ENCODE measurements at regions not wholly inside any gene's neighbourhood (a gene's known extent, or its start where the extent isn't known, plus 50 kb on each side); places are given as distances from the start of the nearest gene placed in this dataset.
A peak's percentile ranks its signal among the peaks of the same experiment; 100 is the strongest.
"Not testable (repeated sequence)": the region's sequence is repeated elsewhere in the genome, so short reads cannot be mapped to it uniquely, and the experiment has no call there.

DNA sequence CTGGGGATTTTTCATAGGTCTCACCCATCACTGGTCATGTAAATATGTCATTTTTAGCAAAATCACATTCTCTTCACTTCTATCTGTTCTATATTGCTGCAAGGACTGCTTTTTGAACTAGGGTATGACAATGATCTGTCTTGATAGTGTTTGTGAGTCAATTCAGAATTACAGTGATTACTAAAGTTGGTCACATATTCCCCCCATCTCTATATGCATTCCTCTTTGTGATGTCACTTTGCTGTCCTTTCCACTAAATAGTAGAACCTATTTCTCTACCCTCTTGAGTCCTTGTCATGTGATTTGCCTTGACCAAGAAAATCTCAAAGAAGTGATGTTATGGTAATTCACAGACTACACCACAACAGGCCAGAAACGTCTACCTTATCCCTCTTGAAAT is 243.9 kb downstream of the NPIPA8 start:
- DNase-seq (ENCODE audit: low spot score); H3K27me3 Mint-ChIP-seq (ENCODE audit: low read depth); POLR2A ChIA-PET; H3K4me1 Mint-ChIP-seq; CTCF ChIA-PET; H3K27ac Mint-ChIP-seq; H3K4me3 Mint-ChIP-seq; ATAC-seq; H3K9me3 Mint-ChIP-seq; H3K36me3 Mint-ChIP-seq: not testable (repeated sequence)

DNA sequence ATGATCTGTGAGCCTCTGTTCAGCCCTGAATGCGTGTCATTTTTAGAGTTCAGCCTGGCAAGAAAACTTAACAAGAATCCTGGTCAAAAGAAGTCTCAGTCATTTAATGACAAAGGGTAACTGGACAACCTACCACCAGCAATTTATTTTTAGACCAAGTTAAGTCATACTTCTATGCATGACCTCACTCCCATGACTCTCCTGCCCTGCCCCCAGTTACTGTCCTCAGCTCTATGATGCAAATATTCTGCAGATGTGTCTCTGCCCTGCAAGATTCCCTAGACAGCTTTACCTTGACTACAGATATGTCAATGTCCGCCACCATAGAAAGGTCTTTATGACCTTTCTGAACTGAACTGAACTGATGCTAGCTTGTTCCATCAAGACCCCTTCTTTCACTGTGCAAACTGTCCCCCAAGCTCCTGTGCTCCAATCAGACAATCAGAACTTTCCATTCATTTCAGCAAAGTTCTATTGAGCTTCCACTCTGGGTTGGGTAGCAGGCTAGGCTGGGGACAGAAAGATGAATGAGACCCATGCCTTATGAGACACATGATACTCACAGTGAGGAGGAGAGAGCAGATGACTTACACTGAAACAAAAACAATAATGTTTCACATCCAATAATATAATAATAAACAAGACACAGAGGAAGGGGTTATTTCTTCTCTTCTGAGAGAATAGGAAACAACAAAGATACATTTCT is 255.7 kb downstream of the NPIPA8 start:
- H3K4me1 Mint-ChIP-seq; H3K27me3 Mint-ChIP-seq (ENCODE audit: low read depth); DNase-seq (ENCODE audit: low spot score); CTCF ChIA-PET; H3K4me3 Mint-ChIP-seq; ATAC-seq; H3K36me3 Mint-ChIP-seq; H3K27ac Mint-ChIP-seq; POLR2A ChIA-PET: not testable (repeated sequence)
- H3K9me3 Mint-ChIP-seq: peaks cover 14% of the 10 kb centered on the region

DNA sequence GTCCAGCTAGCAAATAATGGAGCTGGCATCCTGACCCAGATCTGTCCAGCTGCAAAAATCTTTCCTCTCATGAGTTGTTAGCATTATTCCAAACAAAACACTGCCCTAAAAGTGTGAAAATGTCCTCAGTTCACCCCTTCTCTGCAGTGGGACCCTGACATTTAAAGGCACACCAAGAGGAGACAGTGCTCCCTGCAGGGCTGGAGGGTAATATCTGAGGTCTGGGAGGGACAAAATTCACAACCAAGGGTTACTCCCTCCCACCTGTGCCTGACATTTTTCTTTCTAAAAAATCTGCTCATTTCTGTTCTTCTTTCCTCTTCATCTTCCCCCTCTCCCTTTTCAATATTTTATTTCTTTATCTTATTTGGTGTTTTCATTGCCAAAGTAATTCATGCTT is 258.6 kb downstream of the NPIPA8 start:
- Mint-ChIP-seq H3K4me1 (peaks cover 12% of the 10 kb centered on the region), H3K9me3 (peaks cover 11% of the 10 kb centered on the region)
- H3K27me3 Mint-ChIP-seq (ENCODE audit: low read depth); POLR2A ChIA-PET; DNase-seq (ENCODE audit: low spot score); H3K27ac Mint-ChIP-seq; H3K36me3 Mint-ChIP-seq; H3K4me3 Mint-ChIP-seq; CTCF ChIA-PET: not testable (repeated sequence)
- peak; percentile 73 for ATAC-seq

DNA sequence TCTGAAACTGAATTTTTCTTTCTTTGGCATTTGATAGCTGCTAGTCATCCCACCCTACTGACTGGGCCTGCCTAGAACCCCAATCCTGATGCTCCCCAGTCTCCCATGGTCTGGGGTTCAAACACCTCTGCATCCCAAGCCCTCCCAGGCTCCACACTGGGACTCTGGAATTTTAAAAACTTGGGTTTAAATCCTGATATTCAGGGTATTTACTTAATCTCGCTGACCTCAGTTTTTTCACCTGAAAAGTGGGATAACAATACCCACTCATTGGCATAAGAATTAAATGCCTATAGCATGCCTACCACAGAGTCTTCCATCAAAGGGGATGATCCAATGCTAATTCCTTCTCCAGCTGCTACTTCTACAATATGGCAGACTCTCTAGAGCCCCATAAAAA is 264.4 kb downstream of the NPIPA8 start:
- DNase-seq (ENCODE audit: low spot score) (no peak), ATAC-seq (no peak)
- peak overlapping the region; percentile 11; the same call in 1 of the 2 replicates for H3K27ac Mint-ChIP-seq
- H3K9me3 Mint-ChIP-seq: peaks cover 7% of the 10 kb centered on the region
- TF ChIP-seq, protein P1, sequence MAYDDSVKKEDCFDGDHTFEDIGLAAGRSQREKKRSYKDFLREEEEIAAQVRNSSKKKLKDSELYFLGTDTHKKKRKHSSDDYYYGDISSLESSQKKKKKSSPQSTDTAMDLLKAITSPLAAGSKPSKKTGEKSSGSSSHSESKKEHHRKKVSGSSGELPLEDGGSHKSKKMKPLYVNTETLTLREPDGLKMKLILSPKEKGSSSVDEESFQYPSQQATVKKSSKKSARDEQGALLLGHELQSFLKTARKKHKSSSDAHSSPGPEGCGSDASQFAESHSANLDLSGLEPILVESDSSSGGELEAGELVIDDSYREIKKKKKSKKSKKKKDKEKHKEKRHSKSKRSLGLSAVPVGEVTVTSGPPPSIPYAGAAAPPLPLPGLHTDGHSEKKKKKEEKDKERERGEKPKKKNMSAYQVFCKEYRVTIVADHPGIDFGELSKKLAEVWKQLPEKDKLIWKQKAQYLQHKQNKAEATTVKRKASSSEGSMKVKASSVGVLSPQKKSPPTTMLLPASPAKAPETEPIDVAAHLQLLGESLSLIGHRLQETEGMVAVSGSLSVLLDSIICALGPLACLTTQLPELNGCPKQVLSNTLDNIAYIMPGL (CRISPR knock-in tag; IDR thresholded peaks at IDR 0.05): no peak
- TF ChIP-seq GTF2I (CRISPR knock-in tag; conservative IDR thresholded peaks at IDR 0.05) (no peak), NFYB (CRISPR knock-in tag; conservative IDR thresholded peaks at IDR 0.05; ENCODE audit: low read depth) (no peak), ZNF416 (CRISPR knock-in tag; IDR thresholded peaks at IDR 0.05) (no peak), NR2C2 (CRISPR knock-in tag; IDR thresholded peaks at IDR 0.05) (no peak), EMX1 (CRISPR knock-in tag; IDR thresholded peaks at IDR 0.05) (no peak), JUN (CRISPR knock-in tag; IDR thresholded peaks at IDR 0.05) (no peak), ESRRA (CRISPR knock-in tag; IDR thresholded peaks at IDR 0.05; ENCODE audit: borderline replicate concordance) (no peak), ZNF121 (CRISPR knock-in tag; IDR thresholded peaks at IDR 0.05) (no peak), ZNF671 (CRISPR knock-in tag; IDR thresholded peaks at IDR 0.05) (no peak)
- TF ChIP-seq, protein P2, sequence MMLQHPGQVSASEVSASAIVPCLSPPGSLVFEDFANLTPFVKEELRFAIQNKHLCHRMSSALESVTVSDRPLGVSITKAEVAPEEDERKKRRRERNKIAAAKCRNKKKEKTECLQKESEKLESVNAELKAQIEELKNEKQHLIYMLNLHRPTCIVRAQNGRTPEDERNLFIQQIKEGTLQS (CRISPR knock-in tag; conservative IDR thresholded peaks at IDR 0.05): no peak
- TF ChIP-seq, protein P3, sequence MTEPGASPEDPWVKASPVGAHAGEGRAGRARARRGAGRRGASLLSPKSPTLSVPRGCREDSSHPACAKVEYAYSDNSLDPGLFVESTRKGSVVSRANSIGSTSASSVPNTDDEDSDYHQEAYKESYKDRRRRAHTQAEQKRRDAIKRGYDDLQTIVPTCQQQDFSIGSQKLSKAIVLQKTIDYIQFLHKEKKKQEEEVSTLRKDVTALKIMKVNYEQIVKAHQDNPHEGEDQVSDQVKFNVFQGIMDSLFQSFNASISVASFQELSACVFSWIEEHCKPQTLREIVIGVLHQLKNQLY (CRISPR knock-in tag; IDR thresholded peaks at IDR 0.05): no peak
- TF ChIP-seq, protein P4, sequence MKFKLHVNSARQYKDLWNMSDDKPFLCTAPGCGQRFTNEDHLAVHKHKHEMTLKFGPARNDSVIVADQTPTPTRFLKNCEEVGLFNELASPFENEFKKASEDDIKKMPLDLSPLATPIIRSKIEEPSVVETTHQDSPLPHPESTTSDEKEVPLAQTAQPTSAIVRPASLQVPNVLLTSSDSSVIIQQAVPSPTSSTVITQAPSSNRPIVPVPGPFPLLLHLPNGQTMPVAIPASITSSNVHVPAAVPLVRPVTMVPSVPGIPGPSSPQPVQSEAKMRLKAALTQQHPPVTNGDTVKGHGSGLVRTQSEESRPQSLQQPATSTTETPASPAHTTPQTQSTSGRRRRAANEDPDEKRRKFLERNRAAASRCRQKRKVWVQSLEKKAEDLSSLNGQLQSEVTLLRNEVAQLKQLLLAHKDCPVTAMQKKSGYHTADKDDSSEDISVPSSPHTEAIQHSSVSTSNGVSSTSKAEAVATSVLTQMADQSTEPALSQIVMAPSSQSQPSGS (CRISPR knock-in tag; IDR thresholded peaks at IDR 0.05; ENCODE audit: borderline replicate concordance, low read depth): no peak
- TF ChIP-seq, protein P5, sequence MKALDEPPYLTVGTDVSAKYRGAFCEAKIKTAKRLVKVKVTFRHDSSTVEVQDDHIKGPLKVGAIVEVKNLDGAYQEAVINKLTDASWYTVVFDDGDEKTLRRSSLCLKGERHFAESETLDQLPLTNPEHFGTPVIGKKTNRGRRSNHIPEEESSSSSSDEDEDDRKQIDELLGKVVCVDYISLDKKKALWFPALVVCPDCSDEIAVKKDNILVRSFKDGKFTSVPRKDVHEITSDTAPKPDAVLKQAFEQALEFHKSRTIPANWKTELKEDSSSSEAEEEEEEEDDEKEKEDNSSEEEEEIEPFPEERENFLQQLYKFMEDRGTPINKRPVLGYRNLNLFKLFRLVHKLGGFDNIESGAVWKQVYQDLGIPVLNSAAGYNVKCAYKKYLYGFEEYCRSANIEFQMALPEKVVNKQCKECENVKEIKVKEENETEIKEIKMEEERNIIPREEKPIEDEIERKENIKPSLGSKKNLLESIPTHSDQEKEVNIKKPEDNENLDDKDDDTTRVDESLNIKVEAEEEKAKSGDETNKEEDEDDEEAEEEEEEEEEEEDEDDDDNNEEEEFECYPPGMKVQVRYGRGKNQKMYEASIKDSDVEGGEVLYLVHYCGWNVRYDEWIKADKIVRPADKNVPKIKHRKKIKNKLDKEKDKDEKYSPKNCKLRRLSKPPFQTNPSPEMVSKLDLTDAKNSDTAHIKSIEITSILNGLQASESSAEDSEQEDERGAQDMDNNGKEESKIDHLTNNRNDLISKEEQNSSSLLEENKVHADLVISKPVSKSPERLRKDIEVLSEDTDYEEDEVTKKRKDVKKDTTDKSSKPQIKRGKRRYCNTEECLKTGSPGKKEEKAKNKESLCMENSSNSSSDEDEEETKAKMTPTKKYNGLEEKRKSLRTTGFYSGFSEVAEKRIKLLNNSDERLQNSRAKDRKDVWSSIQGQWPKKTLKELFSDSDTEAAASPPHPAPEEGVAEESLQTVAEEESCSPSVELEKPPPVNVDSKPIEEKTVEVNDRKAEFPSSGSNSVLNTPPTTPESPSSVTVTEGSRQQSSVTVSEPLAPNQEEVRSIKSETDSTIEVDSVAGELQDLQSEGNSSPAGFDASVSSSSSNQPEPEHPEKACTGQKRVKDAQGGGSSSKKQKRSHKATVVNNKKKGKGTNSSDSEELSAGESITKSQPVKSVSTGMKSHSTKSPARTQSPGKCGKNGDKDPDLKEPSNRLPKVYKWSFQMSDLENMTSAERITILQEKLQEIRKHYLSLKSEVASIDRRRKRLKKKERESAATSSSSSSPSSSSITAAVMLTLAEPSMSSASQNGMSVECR (CRISPR knock-in tag; IDR thresholded peaks at IDR 0.05; ENCODE audit: borderline replicate concordance): no peak
- TF ChIP-seq, protein P6, sequence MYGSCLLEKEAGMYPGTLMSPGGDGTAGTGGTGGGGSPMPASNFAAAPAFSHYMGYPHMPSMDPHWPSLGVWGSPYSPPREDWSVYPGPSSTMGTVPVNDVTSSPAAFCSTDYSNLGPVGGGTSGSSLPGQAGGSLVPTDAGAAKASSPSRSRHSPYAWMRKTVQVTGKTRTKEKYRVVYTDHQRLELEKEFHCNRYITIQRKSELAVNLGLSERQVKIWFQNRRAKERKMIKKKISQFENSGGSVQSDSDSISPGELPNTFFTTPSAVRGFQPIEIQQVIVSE (CRISPR knock-in tag; IDR thresholded peaks at IDR 0.05; ENCODE audit: borderline replicate concordance): no peak
- H3K27me3 Mint-ChIP-seq (ENCODE audit: low read depth): no peaks in the 10 kb centered on the region
- ChIA-PET CTCF (no interaction called here), POLR2A (no interaction called here)
- H3K4me3 Mint-ChIP-seq: no peak overlapping the region
- peaks cover 3% of the 10 kb centered on the region; the same call in 1 of the 2 replicates for H3K36me3 Mint-ChIP-seq
- H3K4me1 Mint-ChIP-seq: peaks cover 30% of the 10 kb centered on the region

Data from WTC11 (cell line).